BJ (cell line): ENCODE measurements at regions not wholly inside any gene's neighbourhood (a gene's known extent, or its start where the extent isn't known, plus 50 kb on each side); places are given as distances from the start of the nearest gene placed in this dataset.

ENCODE experiments used
- CTCF ChIA-PET: fragments of 350-600 bp; formaldehyde crosslinking; extraction: SDS; loops from one replicate; lab custom pipeline; 2021; ENCODE audit warnings: antibody characterized with exemption, inconsistent platforms; lab: Yijun Ruan, JAX
- POLR2A ChIA-PET: fragments of 300-600 bp; sonication (Branson Sonifier 250); formaldehyde crosslinking; extraction: SDS; loops from one replicate; lab custom pipeline; 2021; ENCODE audit warnings: antibody characterized with exemption; lab: Charles Lee
- DNase-seq: peaks from one replicate; pipeline ENCODE4 v3.0.0-alpha.2; 2011; ENCODE audit warnings: low read depth
- H3K27me3 ChIP-seq: 2 replicates; pipeline ENCODE4 v1.6.0; 2011; ENCODE audit warnings: low read length; ENCODE audit not compliant: control insufficient read depth, insufficient read depth
- H3K36me3 ChIP-seq: 2 replicates; pipeline ENCODE4 v1.5.1; 2011; ENCODE audit warnings: low read length; ENCODE audit not compliant: control insufficient read depth, insufficient read depth
- H3K4me3 ChIP-seq: 2 replicates; pipeline ENCODE4 v1.5.1; 2011; ENCODE audit warnings: low read depth, mild to moderate bottlenecking, control low read depth, low read length
- TF ChIP-seq, protein P1 (sequence below): IDR thresholded peaks from 2 replicates; pipeline ENCODE4 v1.5.1; 2011; ENCODE audit warnings: low read depth, mild to moderate bottlenecking, control low read depth, inconsistent platforms, low read length, moderate library complexity; ENCODE audit not compliant: insufficient read depth

DNA sequence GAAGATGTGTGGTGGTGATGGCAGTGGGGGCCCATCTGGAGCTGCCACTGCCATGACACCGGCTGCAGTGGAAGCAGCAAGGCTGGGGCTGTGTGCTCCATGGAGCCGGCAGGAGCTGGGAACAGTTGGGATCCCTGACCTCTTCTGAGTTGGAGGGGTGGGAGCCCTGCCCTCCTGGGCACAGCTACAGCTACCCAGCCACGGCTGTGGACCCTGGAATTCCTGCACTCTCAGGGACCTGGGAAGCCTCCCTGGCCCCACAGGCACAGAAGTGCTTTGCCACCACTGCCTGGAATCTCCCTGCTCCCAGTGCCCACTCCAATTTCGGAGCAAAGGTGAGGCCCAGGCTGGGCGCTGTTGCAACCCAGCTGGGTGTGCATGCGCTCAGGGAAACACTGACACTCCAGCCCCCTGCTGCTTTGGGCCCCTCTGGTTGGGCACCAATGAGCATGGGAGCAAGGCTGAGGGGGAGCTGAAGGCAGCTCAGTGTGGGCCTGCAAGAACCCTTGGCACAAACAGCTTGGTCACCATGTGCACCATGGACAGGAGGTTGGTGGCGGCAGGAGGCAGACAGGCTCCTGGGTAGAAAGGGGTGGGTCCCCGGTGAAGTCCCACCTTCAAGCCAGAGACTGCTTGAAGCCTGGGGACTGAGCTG is 817.6 kb downstream of the KCNT2 start:
- POLR2A ChIA-PET, result no interaction called here
- Histone ChIP-seq H3K4me3 (no peak overlapping the region), H3K27me3 (no peaks in the 10 kb centered on the region), H3K36me3 (no peaks in the 10 kb centered on the region)
- TF ChIP-seq, protein P1, sequence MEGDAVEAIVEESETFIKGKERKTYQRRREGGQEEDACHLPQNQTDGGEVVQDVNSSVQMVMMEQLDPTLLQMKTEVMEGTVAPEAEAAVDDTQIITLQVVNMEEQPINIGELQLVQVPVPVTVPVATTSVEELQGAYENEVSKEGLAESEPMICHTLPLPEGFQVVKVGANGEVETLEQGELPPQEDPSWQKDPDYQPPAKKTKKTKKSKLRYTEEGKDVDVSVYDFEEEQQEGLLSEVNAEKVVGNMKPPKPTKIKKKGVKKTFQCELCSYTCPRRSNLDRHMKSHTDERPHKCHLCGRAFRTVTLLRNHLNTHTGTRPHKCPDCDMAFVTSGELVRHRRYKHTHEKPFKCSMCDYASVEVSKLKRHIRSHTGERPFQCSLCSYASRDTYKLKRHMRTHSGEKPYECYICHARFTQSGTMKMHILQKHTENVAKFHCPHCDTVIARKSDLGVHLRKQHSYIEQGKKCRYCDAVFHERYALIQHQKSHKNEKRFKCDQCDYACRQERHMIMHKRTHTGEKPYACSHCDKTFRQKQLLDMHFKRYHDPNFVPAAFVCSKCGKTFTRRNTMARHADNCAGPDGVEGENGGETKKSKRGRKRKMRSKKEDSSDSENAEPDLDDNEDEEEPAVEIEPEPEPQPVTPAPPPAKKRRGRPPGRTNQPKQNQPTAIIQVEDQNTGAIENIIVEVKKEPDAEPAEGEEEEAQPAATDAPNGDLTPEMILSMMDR, result no peak
- CTCF ChIA-PET, result interaction anchor here (1.1 kb wide), 2 partner anchors 20 to 34 kb away, joined by 3 read pairs; no protein-coding TSS in a partner anchor
- no peak for DNase-seq

DNA sequence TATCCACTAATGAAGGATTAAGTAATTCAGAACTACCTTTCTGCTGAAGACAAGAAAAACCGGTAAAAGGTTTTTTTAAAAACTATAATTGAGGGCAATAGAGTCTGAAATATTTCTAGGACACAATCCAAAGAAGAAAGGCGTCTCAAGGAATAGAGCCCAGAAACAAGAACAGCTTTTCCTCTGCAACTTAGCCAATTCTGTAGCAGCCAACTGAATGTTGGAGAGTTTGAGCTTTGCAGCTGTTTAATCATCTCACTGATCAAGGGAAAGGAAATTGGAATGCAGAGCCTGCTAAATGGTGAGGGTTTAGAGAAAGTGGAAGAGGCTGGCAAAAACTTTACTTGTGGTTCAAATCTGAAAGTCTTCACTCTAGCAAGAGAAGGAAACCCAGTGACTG is 818.9 kb downstream of the KCNT2 start:
- POLR2A ChIA-PET, result no interaction called here
- Histone ChIP-seq H3K27me3 (no peaks in the 10 kb centered on the region), H3K4me3 (no peak overlapping the region), H3K36me3 (no peaks in the 10 kb centered on the region)
- no peak for DNase-seq
- TF ChIP-seq, protein P1, result no peak
- CTCF ChIA-PET, result no interaction called here

DNA sequence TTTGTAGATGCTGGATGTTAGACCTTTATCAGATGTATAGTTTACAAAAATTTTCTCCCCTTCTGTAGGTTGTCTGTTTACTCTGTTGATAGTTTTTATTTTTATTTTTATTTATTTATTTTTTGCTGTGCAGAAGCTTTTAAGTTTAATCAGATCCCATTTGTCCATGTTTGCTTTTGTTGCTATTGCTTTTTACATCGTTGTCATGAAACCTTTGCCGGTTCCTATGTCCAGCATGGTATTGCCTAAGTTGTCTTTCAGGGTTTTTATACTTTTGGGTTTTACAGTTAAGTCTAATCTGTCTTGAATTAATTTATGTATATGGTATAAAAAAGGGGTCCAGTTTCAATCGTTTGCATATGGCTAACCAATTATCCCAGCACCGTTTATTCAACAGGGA is 819.5 kb downstream of the KCNT2 start:
- no peak for DNase-seq
- ChIA-PET POLR2A (no interaction called here), CTCF (no interaction called here)
- TF ChIP-seq, protein P1, result no peak
- Histone ChIP-seq H3K36me3 (no peaks in the 10 kb centered on the region), H3K4me3 (no peak overlapping the region), H3K27me3 (no peaks in the 10 kb centered on the region)

DNA sequence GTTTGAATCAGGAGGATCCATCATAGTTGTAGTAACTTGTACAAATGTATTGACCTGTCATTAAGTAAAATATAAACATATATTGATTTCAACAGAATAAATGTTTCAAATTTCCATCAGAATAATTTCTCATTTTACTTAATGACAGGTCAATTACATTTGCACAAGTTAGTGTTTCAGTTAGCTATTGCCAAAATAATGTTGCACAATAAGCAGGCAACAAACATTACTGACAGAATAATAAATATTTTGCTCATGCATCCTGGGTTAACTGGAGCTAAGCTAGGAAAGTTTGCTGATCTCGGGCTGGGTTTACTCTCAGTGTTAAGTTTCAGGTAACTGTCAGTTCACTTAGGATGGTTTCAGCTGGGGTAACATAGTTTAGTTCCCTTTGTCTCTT is 822.4 kb downstream of the KCNT2 start:
- TF ChIP-seq, protein P1, result no peak
- no peak overlapping the region for H3K4me3 ChIP-seq
- H3K27me3 ChIP-seq, result no peaks in the 10 kb centered on the region
- POLR2A ChIA-PET, result no interaction called here
- H3K36me3 ChIP-seq, result no peaks in the 10 kb centered on the region
- no peak for DNase-seq
- CTCF ChIA-PET, result no interaction called here

DNA sequence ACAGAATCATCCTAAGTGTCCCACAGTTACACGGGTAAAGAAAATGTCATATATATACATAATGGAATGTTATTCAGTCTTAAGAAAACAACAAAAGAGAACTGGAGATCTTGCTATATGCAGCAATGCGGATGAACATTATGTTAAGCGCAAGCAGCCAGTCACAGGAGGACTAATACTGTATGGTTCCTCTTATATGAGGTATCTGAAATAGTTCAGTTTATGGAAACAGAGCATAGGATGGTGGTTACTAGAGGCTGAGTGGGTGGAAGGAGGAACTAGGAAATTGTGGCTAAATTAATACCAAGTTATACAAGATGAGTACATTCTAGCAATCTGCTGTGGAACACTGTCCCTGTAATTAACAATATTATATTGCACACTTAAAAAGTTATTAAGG is 834.3 kb downstream of the KCNT2 start:
- ChIA-PET POLR2A (no interaction called here), CTCF (interaction anchor here (0.5 kb wide), 1 partner anchor 374 kb away, joined by 4 read pairs; no protein-coding TSS in a partner anchor)
- no peak for DNase-seq

More for the DNA sequence above, 834.3 kb downstream of the KCNT2 start:
- TF ChIP-seq, protein P1, result no peak
- no peaks in the 10 kb centered on the region for H3K36me3 ChIP-seq
- no peaks in the 10 kb centered on the region for H3K27me3 ChIP-seq
- H3K4me3 ChIP-seq, result no peak overlapping the region
